Muscle of leg (tissue), 3 donors: ENCODE measurements at regions not wholly inside any gene's neighbourhood (a gene's known extent, or its start where the extent isn't known, plus 50 kb on each side); places are given as distances from the start of the nearest gene placed in this dataset.
A peak's percentile ranks its signal among the peaks of the same experiment; 100 is the strongest.

ENCODE experiments used
- DNase-seq: peaks from one replicate; pipeline ENCODE4 v3.0.0; 2013
- H3K27ac ChIP-seq: one replicate; pipeline ENCODE4 v1.5.1; 2013; ENCODE audit warnings: mild to moderate bottlenecking, low read length, control low read depth
- H3K27me3 ChIP-seq: one replicate; pipeline ENCODE4 v1.6.1; 2013; ENCODE audit warnings: low read length; ENCODE audit not compliant: control insufficient read depth, insufficient read depth
- H3K36me3 ChIP-seq: one replicate; pipeline ENCODE4 v1.6.1; 2013; ENCODE audit warnings: low read length; ENCODE audit not compliant: control insufficient read depth, insufficient read depth
- H3K4me1 ChIP-seq: one replicate; pipeline ENCODE4 v1.6.1; 2013; ENCODE audit warnings: low read length; ENCODE audit not compliant: control insufficient read depth, insufficient read depth
- H3K4me3 ChIP-seq: one replicate; pipeline ENCODE4 v1.5.1; 2013; ENCODE audit warnings: low read length, control low read depth
- H3K9me3 ChIP-seq: replicated peaks from 2 replicates; pipeline ENCODE4 v1.6.1; 2013; ENCODE audit warnings: low read depth, low read length; ENCODE audit not compliant: control insufficient read depth
- WGBS: methylation state at CpG from one replicate; pipeline ENCODE4 v1.1.5; 2013; ENCODE audit warnings: missing lambda C conversion rate; ENCODE audit not compliant: insufficient coverage; 5-methylcytosine and 5-hydroxymethylcytosine counted together

- Histone ChIP-seq H3K36me3 (no peaks in the 10 kb centered on the region), H3K4me3 (no peak overlapping the region), H3K4me1 (no peaks in the 10 kb centered on the region), H3K27ac (no peak overlapping the region), H3K27me3 (no peaks in the 10 kb centered on the region), H3K9me3 (no peaks in the 10 kb centered on the region)
- no CpG with 5 or more reads among the region's 2 CpGs for WGBS
- DNase-seq, result no peak
Observed at GRCh38 chr4:33025236-33025635, 2305.1 kb downstream of the PCDH7 start.

- no peaks in the 10 kb centered on the region for H3K4me1 ChIP-seq
- H3K9me3 ChIP-seq, result no peaks in the 10 kb centered on the region
- no peak overlapping the region for H3K4me3 ChIP-seq
- DNase-seq, result no peak
- H3K36me3 ChIP-seq, result no peaks in the 10 kb centered on the region
- H3K27me3 ChIP-seq, result no peaks in the 10 kb centered on the region
- no peak overlapping the region for H3K27ac ChIP-seq
Observed at GRCh38 chr4:33029976-33030375, 2309.8 kb downstream of the PCDH7 start.

GRCh38 chr4:33031328-33031727, 2311.2 kb downstream of the PCDH7 start:
- no peaks in the 10 kb centered on the region for H3K27me3 ChIP-seq
- no peaks in the 10 kb centered on the region for H3K36me3 ChIP-seq
- H3K27ac ChIP-seq, result no peak overlapping the region
- no peaks in the 10 kb centered on the region for H3K4me1 ChIP-seq
- H3K9me3 ChIP-seq, result no peaks in the 10 kb centered on the region
- H3K4me3 ChIP-seq, result no peak overlapping the region
- DNase-seq, result no peak

- Histone ChIP-seq H3K36me3 (no peaks in the 10 kb centered on the region), H3K9me3 (no peaks in the 10 kb centered on the region), H3K4me3 (no peak overlapping the region), H3K27ac (no peak overlapping the region), H3K27me3 (no peaks in the 10 kb centered on the region), H3K4me1 (no peaks in the 10 kb centered on the region)
- WGBS, result 92% methylated on average over 2 of the region's 5 CpGs
- no peak for DNase-seq
Observed at GRCh38 chr4:33037464-33037863, 2317.3 kb downstream of the PCDH7 start.

GRCh38 chr4:33045334-33045733, 2325.2 kb downstream of the PCDH7 start:
- WGBS, result no CpG with 5 or more reads among the region's 1 CpG
- DNase-seq, result peak; percentile 70
- Histone ChIP-seq H3K4me1 (no peaks in the 10 kb centered on the region), H3K9me3 (no peaks in the 10 kb centered on the region), H3K27me3 (no peaks in the 10 kb centered on the region), H3K4me3 (no peak overlapping the region), H3K36me3 (no peaks in the 10 kb centered on the region), H3K27ac (no peak overlapping the region)

GRCh38 chr4:33052241-33052640, 2332.1 kb downstream of the PCDH7 start:
- WGBS, result 100% methylated on average over 1 of the region's 5 CpGs
- no peaks in the 10 kb centered on the region for H3K9me3 ChIP-seq
- H3K27ac ChIP-seq, result no peak overlapping the region
- H3K4me1 ChIP-seq, result no peaks in the 10 kb centered on the region
- H3K36me3 ChIP-seq, result no peaks in the 10 kb centered on the region
- no peak overlapping the region for H3K4me3 ChIP-seq
- no peaks in the 10 kb centered on the region for H3K27me3 ChIP-seq
- no peak for DNase-seq

- Histone ChIP-seq H3K4me1 (no peaks in the 10 kb centered on the region), H3K27ac (no peak overlapping the region), H3K27me3 (no peaks in the 10 kb centered on the region), H3K36me3 (no peaks in the 10 kb centered on the region), H3K4me3 (no peak overlapping the region), H3K9me3 (no peaks in the 10 kb centered on the region)
- no peak for DNase-seq
Observed at GRCh38 chr4:33054161-33054560, 2334.0 kb downstream of the PCDH7 start.

GRCh38 chr4:33054656-33055196, 2334.6 kb downstream of the PCDH7 start:
- H3K27ac ChIP-seq, result no peak overlapping the region
- DNase-seq, result peak; percentile 54
- no peak overlapping the region for H3K4me3 ChIP-seq
- no peaks in the 10 kb centered on the region for H3K36me3 ChIP-seq
- no peaks in the 10 kb centered on the region for H3K27me3 ChIP-seq
- no peaks in the 10 kb centered on the region for H3K4me1 ChIP-seq
- no peaks in the 10 kb centered on the region for H3K9me3 ChIP-seq
- no CpG with 5 or more reads among the region's 3 CpGs for WGBS

- DNase-seq, result peak; percentile 79
- no peak overlapping the region for H3K4me3 ChIP-seq
- no peaks in the 10 kb centered on the region for H3K9me3 ChIP-seq
- no CpG with 5 or more reads among the region's 1 CpG for WGBS
- no peak overlapping the region for H3K27ac ChIP-seq
- no peaks in the 10 kb centered on the region for H3K36me3 ChIP-seq
- H3K4me1 ChIP-seq, result peaks cover 2% of the 10 kb centered on the region
- no peaks in the 10 kb centered on the region for H3K27me3 ChIP-seq
Observed at GRCh38 chr4:33057736-33058135, 2337.6 kb downstream of the PCDH7 start.

GRCh38 chr4:33058998-33059397, 2338.8 kb downstream of the PCDH7 start:
- no peak for DNase-seq

GRCh38 chr4:33060674-33061542, 2340.7 kb downstream of the PCDH7 start:
- DNase-seq, result peak; percentile 61
- Histone ChIP-seq H3K36me3 (no peaks in the 10 kb centered on the region), H3K9me3 (no peaks in the 10 kb centered on the region), H3K4me3 (no peak overlapping the region), H3K27ac (no peak overlapping the region), H3K4me1 (peaks cover 2% of the 10 kb centered on the region), H3K27me3 (no peaks in the 10 kb centered on the region)
- 31% methylated on average over 5 of the region's 12 CpGs for WGBS

More at GRCh38 chr4:33058998-33059397, 2338.8 kb downstream of the PCDH7 start:
- H3K4me3 ChIP-seq, result no peak overlapping the region
- no peaks in the 10 kb centered on the region for H3K27me3 ChIP-seq
- H3K27ac ChIP-seq, result no peak overlapping the region
- peaks cover 2% of the 10 kb centered on the region for H3K4me1 ChIP-seq
- no peaks in the 10 kb centered on the region for H3K9me3 ChIP-seq
- H3K36me3 ChIP-seq, result no peaks in the 10 kb centered on the region
